CD14-positive monocyte (primary cell): ENCODE measurements at regions not wholly inside any gene's neighbourhood (a gene's known extent, or its start where the extent isn't known, plus 50 kb on each side); places are given as distances from the start of the nearest gene placed in this dataset.

Experiments used
- DNase-seq, 3 donors: peaks; one replicate each; pipeline ENCODE4 v3.0.0-alpha.2; 2011 to 2022
- H2AFZ ChIP-seq: 2 replicates; pipeline ENCODE4 v1.6.0; 2012; ENCODE audit warnings: mild to moderate bottlenecking, low read depth, low read length, inconsistent platforms; ENCODE audit not compliant: insufficient read depth, poor library complexity, severe bottlenecking
- H3K27ac ChIP-seq, 2 donors: 1 replicate in 1 of 2; 2 replicates in 1 of 2; pipeline ENCODE4 v1.5.1; 2012 to 2013; ENCODE audit warnings: low read length in 2 of 2, control low read depth in 1 of 2, inconsistent platforms in 1 of 2, low read depth in 1 of 2, mild to moderate bottlenecking in 1 of 2
- H3K27me3 ChIP-seq, 2 donors: one replicate each; pipeline versions ENCODE4 v1.6.0 to v1.6.1; 2011 to 2013; ENCODE audit warnings: low read length in 2 of 2; ENCODE audit not compliant: control insufficient read depth in 2 of 2, insufficient read depth in 2 of 2
- H3K36me3 ChIP-seq, 2 donors: replicated peaks in 1 of 2; 1 replicate in 1 of 2; 2 replicates in 1 of 2; pipeline versions ENCODE4 v1.5.1 to v1.6.1; 2012 to 2013; ENCODE audit warnings: low read length in 2 of 2, control low read depth in 1 of 2, inconsistent platforms in 1 of 2, mild to moderate bottlenecking in 1 of 2; ENCODE audit not compliant: insufficient read depth in 2 of 2, control insufficient read depth in 1 of 2
- H3K4me1 ChIP-seq, 2 donors: 1 replicate in 1 of 2; 2 replicates in 1 of 2; pipeline versions ENCODE4 v1.5.1 to v1.6.1; 2012 to 2013; ENCODE audit warnings: low read length in 2 of 2, control low read depth in 1 of 2, inconsistent platforms in 1 of 2, mild to moderate bottlenecking in 1 of 2, moderate library complexity in 1 of 2; ENCODE audit not compliant: insufficient read depth in 2 of 2, control insufficient read depth in 1 of 2
- H3K4me2 ChIP-seq: replicated peaks from 2 replicates; pipeline ENCODE3; 2012; ENCODE audit warnings: low read length, moderate library complexity, mild to moderate bottlenecking; ENCODE audit not compliant: poor library complexity, severe bottlenecking; ENCODE audit errors: extremely low read depth
- H3K4me3 ChIP-seq, 3 experiments: fragments of 200-600 bp in 1 of 3; sonication (generic) in 1 of 3; replicated peaks in 1 of 3; 1 replicate in 2 of 3; 2 replicates in 1 of 3; pipeline ENCODE4 v1.5.1; 2011 to 2013; ENCODE audit warnings: low read length in 3 of 3, mild to moderate bottlenecking in 3 of 3, control low read depth in 2 of 3, low read depth in 2 of 3, inconsistent platforms in 1 of 3, moderate library complexity in 1 of 3
- H3K79me2 ChIP-seq: 2 replicates; pipeline ENCODE4 v1.6.0; 2012; ENCODE audit warnings: mild to moderate bottlenecking, control low read depth, inconsistent platforms, low read length, moderate library complexity; ENCODE audit not compliant: insufficient read depth
- H3K9ac ChIP-seq: 2 replicates; pipeline ENCODE4 v1.6.0; 2017; ENCODE audit warnings: low read length, mild to moderate bottlenecking; ENCODE audit not compliant: insufficient read depth, poor library complexity, severe bottlenecking
- H3K9me3 ChIP-seq, 2 donors: replicated peaks in 1 of 2; 1 replicate in 1 of 2; 2 replicates in 1 of 2; pipeline versions ENCODE4 v1.5.1 to v1.6.1; 2012 to 2013; ENCODE audit warnings: low read length in 2 of 2, control low read depth in 1 of 2; ENCODE audit not compliant: control insufficient read depth in 1 of 2, insufficient read depth in 1 of 2
- H4K20me1 ChIP-seq: 2 replicates; pipeline ENCODE4 v1.6.0; 2012; ENCODE audit warnings: mild to moderate bottlenecking, low read length, control low read depth, moderate library complexity; ENCODE audit not compliant: insufficient read depth
- H3K27ac Mint-ChIP-seq, 7 donors: one replicate each; pipeline ENCODE4 v1.8.0; 2020; ENCODE audit warnings: mild to moderate bottlenecking in 7 of 7, mixed read lengths in 7 of 7, moderate library complexity in 6 of 7, inconsistent platforms in 2 of 7
- H3K27me3 Mint-ChIP-seq, 3 donors: one replicate each; pipeline ENCODE4 v1.8.0; 2021 to 2022; ENCODE audit warnings: low read depth in 3 of 3, mild to moderate bottlenecking in 3 of 3, mixed read lengths in 3 of 3, moderate library complexity in 3 of 3, inconsistent platforms in 1 of 3
- H3K36me3 Mint-ChIP-seq, 2 donors: one replicate each; pipeline ENCODE4 v1.8.0; 2020; ENCODE audit warnings: mixed read lengths in 2 of 2, inconsistent platforms in 1 of 2, mild to moderate bottlenecking in 1 of 2
- H3K4me1 Mint-ChIP-seq: one replicate; pipeline ENCODE4 v1.8.0; 2020; ENCODE audit warnings: mild to moderate bottlenecking, mixed read lengths
- H3K4me3 Mint-ChIP-seq, 2 donors: one replicate each; pipeline ENCODE4 v1.8.0; 2020; ENCODE audit warnings: mild to moderate bottlenecking in 2 of 2, mixed read lengths in 2 of 2, moderate library complexity in 1 of 2
- H3K9me3 Mint-ChIP-seq, 7 donors: one replicate each; pipeline ENCODE4 v1.8.0; 2020 to 2022; ENCODE audit warnings: mixed read lengths in 7 of 7, mild to moderate bottlenecking in 6 of 7, moderate library complexity in 6 of 7, inconsistent platforms in 2 of 7
- WGBS: methylation state at CpG from one replicate; pipeline ENCODE4 v1.1.5; 2013; ENCODE audit warnings: missing lambda C conversion rate; ENCODE audit not compliant: insufficient coverage; 5-methylcytosine and 5-hydroxymethylcytosine counted together
- intact Hi-C, 2 donors: fragments of 100-400 bp; cut with micrococcal nuclease; formaldehyde crosslinking; loops; one replicate each; pipeline versions ENCODE4 v1.15.0 to v1.15.1; 2023
- TF ChIP-seq, protein P1 (sequence below): fragments of 200-600 bp; IDR thresholded peaks from one replicate; pipeline ENCODE4 v1.8.0; 2022; ENCODE audit warnings: antibody characterized with exemption, mild to moderate bottlenecking

DNA sequence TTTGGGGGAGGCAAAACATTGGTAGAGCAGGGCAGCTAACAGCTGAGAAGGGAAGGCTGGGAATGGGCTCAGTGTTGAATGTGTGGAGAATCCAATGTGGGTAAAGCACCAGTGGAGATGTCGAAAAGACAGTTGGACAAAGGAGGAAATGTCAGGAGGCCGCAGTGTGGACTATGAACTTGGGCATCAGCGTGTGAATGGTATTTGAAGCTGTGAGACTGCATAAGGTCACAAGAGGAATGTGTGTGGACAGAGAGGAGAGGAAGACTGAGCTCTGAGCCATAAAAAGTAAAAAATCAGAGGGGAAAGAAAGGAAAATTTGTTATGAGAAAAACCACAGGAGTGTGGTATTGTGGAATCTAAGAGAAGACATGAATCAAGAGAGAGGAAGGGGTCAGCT, 99.4 kb upstream of the ADAMTS16 start:
- Mint-ChIP-seq H3K4me3 (no peak overlapping the region), H3K27ac (no peak overlapping the region), H3K4me1 (no peaks in the 10 kb centered on the region), H3K27me3 (peaks cover 0 to 1% (median 0%) of the 10 kb centered on the region in 3 donors), H3K36me3 (no peaks in the 10 kb centered on the region), H3K9me3 (peaks cover 0 to 11% (median 2%) of the 10 kb centered on the region in 7 donors)
- WGBS, result 95% methylated on average over 3 of the region's 3 CpGs
- H3K27me3 ChIP-seq, result no peaks in the 10 kb centered on the region
- DNase-seq, result no peak
- no peak overlapping the region for H3K9ac ChIP-seq
- H2AFZ ChIP-seq, result no peak overlapping the region
- no peaks in the 10 kb centered on the region for H3K79me2 ChIP-seq
- no peaks in the 10 kb centered on the region for H3K9me3 ChIP-seq
- no peak overlapping the region for H3K27ac ChIP-seq
- no peak overlapping the region for H3K4me2 ChIP-seq
- TF ChIP-seq, protein P1, sequence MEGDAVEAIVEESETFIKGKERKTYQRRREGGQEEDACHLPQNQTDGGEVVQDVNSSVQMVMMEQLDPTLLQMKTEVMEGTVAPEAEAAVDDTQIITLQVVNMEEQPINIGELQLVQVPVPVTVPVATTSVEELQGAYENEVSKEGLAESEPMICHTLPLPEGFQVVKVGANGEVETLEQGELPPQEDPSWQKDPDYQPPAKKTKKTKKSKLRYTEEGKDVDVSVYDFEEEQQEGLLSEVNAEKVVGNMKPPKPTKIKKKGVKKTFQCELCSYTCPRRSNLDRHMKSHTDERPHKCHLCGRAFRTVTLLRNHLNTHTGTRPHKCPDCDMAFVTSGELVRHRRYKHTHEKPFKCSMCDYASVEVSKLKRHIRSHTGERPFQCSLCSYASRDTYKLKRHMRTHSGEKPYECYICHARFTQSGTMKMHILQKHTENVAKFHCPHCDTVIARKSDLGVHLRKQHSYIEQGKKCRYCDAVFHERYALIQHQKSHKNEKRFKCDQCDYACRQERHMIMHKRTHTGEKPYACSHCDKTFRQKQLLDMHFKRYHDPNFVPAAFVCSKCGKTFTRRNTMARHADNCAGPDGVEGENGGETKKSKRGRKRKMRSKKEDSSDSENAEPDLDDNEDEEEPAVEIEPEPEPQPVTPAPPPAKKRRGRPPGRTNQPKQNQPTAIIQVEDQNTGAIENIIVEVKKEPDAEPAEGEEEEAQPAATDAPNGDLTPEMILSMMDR, result no peak
- no peaks in the 10 kb centered on the region for H4K20me1 ChIP-seq
- no peaks in the 10 kb centered on the region for H3K4me1 ChIP-seq
- intact Hi-C loops, result no loop called here
- no peak overlapping the region for H3K4me3 ChIP-seq
- H3K36me3 ChIP-seq, result no peaks in the 10 kb centered on the region

DNA sequence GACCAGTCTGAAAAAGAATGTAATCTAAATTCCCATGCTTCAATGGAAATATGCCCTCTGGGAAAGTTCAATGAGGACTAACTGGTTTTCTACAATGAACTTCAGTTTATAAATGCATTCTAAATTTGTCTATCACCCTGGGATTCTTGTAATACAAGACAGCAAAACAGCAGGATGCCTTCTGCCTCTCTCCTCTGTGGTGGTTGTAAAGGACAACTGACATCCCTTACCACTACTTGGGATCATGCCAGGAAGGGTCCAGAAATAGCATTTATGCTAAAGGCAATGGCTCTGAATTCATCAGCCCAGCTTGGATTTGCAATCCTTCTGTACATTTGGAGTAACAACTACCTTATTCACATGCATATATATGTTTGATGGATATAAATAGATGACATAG, 97.3 kb upstream of the ADAMTS16 start:
- H3K9me3 ChIP-seq, result no peaks in the 10 kb centered on the region
- H3K4me3 ChIP-seq, result no peak overlapping the region
- no peak overlapping the region for H3K27ac Mint-ChIP-seq
- peaks cover 0 to 7% (median 2%) of the 10 kb centered on the region in 7 donors for H3K9me3 Mint-ChIP-seq
- H2AFZ ChIP-seq, result no peak overlapping the region
- H3K4me1 ChIP-seq, result no peaks in the 10 kb centered on the region
- H3K36me3 Mint-ChIP-seq, result no peaks in the 10 kb centered on the region
- TF ChIP-seq, protein P1, result no peak
- no peaks in the 10 kb centered on the region for H3K36me3 ChIP-seq
- intact Hi-C loops, result no loop called here
- H3K27ac ChIP-seq, result no peak overlapping the region
- H3K9ac ChIP-seq, result no peak overlapping the region
- no peaks in the 10 kb centered on the region for H3K27me3 ChIP-seq
- H3K4me3 Mint-ChIP-seq, result no peak overlapping the region
- no peak overlapping the region for H3K4me2 ChIP-seq
- no peaks in the 10 kb centered on the region for H3K79me2 ChIP-seq
- DNase-seq, result no peak
- H3K27me3 Mint-ChIP-seq, result peaks cover 0 to 1% (median 0%) of the 10 kb centered on the region in 3 donors
- no peaks in the 10 kb centered on the region for H3K4me1 Mint-ChIP-seq
- H4K20me1 ChIP-seq, result no peaks in the 10 kb centered on the region
